Gastroesophageal sphincter (tissue), 3 donors: ENCODE measurements at regions not wholly inside any gene's neighbourhood (a gene's known extent, or its start where the extent isn't known, plus 50 kb on each side); places are given as distances from the start of the nearest gene placed in this dataset.

ENCODE experiments used
- EP300 ChIP-seq: sonication (generic); formaldehyde crosslinking; IDR thresholded peaks from one replicate; pipeline ENCODE4 v1.6.1; 2017; ENCODE audit warnings: antibody characterized with exemption, mild to moderate bottlenecking
- POLR2A ChIP-seq, 2 donors: fragments of 450-650 bp; IDR thresholded peaks; one replicate each; pipeline ENCODE4 v1.6.1; 2017; ENCODE audit warnings: antibody characterized with exemption in 2 of 2, mild to moderate bottlenecking in 2 of 2, moderate library complexity in 1 of 2
- POLR2AphosphoS5 ChIP-seq: sonication (generic); formaldehyde crosslinking; IDR thresholded peaks from one replicate; pipeline ENCODE4 v1.6.1; 2017; ENCODE audit warnings: antibody characterized with exemption
- TF ChIP-seq, protein P1 (sequence below), 4 experiments: fragments of 200-600 bp in 2 of 4; fragments of 450-650 bp in 2 of 4; sonication (generic) in 1 of 4; IDR thresholded peaks; one replicate each; pipeline ENCODE4 v1.5.1; 2017 to 2019; ENCODE audit warnings: antibody characterized with exemption in 4 of 4, mild to moderate bottlenecking in 2 of 4, moderate library complexity in 2 of 4

DNA sequence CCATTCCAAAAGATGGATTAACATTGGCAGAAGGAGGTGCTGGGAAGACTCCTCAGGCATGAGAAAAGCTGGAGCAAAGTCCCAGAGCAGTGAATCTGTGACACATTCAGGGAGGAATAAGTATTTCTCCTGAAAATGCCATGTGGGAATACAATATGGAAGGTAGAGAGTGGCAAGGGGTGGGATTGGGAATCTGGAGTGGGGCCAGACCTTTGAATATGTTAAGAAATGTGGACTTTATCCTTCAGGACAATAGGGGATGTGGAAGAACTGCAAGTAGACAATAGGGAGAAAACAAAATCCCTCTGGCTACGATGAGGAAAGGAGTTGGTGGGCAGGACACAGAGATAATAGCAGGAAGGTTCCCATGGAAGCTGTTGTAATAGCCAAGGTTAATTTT is 305.6 kb upstream of the TGFBR2 start:
- TF ChIP-seq, protein P1, sequence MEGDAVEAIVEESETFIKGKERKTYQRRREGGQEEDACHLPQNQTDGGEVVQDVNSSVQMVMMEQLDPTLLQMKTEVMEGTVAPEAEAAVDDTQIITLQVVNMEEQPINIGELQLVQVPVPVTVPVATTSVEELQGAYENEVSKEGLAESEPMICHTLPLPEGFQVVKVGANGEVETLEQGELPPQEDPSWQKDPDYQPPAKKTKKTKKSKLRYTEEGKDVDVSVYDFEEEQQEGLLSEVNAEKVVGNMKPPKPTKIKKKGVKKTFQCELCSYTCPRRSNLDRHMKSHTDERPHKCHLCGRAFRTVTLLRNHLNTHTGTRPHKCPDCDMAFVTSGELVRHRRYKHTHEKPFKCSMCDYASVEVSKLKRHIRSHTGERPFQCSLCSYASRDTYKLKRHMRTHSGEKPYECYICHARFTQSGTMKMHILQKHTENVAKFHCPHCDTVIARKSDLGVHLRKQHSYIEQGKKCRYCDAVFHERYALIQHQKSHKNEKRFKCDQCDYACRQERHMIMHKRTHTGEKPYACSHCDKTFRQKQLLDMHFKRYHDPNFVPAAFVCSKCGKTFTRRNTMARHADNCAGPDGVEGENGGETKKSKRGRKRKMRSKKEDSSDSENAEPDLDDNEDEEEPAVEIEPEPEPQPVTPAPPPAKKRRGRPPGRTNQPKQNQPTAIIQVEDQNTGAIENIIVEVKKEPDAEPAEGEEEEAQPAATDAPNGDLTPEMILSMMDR (IDR thresholded peaks at IDR 0.05): no peak
- TF ChIP-seq POLR2AphosphoS5 (no peak), POLR2A (IDR thresholded peaks at IDR 0.05) (no peak), EP300 (no peak)
